HG03439 (cell line): ENCODE measurements at regions not wholly inside any gene's neighbourhood (a gene's known extent, or its start where the extent isn't known, plus 50 kb on each side); places are given as distances from the start of the nearest gene placed in this dataset.
"Not testable (repeated sequence)": the region's sequence is repeated elsewhere in the genome, so short reads cannot be mapped to it uniquely, and the experiment has no call there.

Experiments
- ATAC-seq: cut with Tn5 transposase; IDR thresholded peaks from one replicate; pipeline ENCODE4 v1.9.1; 2021; ENCODE audit warnings: mild to moderate bottlenecking, moderate library complexity; ENCODE audit not compliant: unreplicated experiment

- ATAC-seq = not testable (repeated sequence)
Measured at GRCh38 chr15:20292422-20293005, 249.1 kb downstream of the GOLGA6L6 start.

- not testable (repeated sequence) for ATAC-seq
Measured at GRCh38 chr15:20291616-20292015, 250.0 kb downstream of the GOLGA6L6 start.

GRCh38 chr15:20290606-20291005 lies 251.0 kb downstream of the GOLGA6L6 start:
- not testable (repeated sequence) for ATAC-seq

GRCh38 chr15:20289538-20290103 lies 252.0 kb downstream of the GOLGA6L6 start:
- ATAC-seq = not testable (repeated sequence)

- ATAC-seq = not testable (repeated sequence)
Measured at GRCh38 chr15:20288800-20289537, 252.6 kb downstream of the GOLGA6L6 start.

GRCh38 chr15:20286559-20286958 lies 255.0 kb downstream of the GOLGA6L6 start:
- not testable (repeated sequence) for ATAC-seq

- ATAC-seq = not testable (repeated sequence)
Measured at GRCh38 chr15:20285696-20286300, 255.8 kb downstream of the GOLGA6L6 start.

- not testable (repeated sequence) for ATAC-seq
Measured at GRCh38 chr15:20284891-20285535, 256.6 kb downstream of the GOLGA6L6 start.

- ATAC-seq = not testable (repeated sequence)
Measured at GRCh38 chr15:20283651-20284050, 257.9 kb downstream of the GOLGA6L6 start.

GRCh38 chr15:20282491-20282943 lies 259.1 kb downstream of the GOLGA6L6 start:
- ATAC-seq = not testable (repeated sequence)

- ATAC-seq = not testable (repeated sequence)
Measured at GRCh38 chr15:20281567-20282275, 259.9 kb downstream of the GOLGA6L6 start.

- ATAC-seq = no peak
Measured at GRCh38 chr15:20280933-20281463, 260.6 kb downstream of the GOLGA6L6 start.

GRCh38 chr15:20280141-20280932 lies 261.3 kb downstream of the GOLGA6L6 start:
- not testable (repeated sequence) for ATAC-seq

- ATAC-seq = not testable (repeated sequence)
Measured at GRCh38 chr15:20279056-20279455, 262.5 kb downstream of the GOLGA6L6 start.

GRCh38 chr15:20278376-20278775 lies 263.2 kb downstream of the GOLGA6L6 start:
- not testable (repeated sequence) for ATAC-seq

- not testable (repeated sequence) for ATAC-seq
Measured at GRCh38 chr15:20277451-20277850, 264.1 kb downstream of the GOLGA6L6 start.

GRCh38 chr15:20276312-20277114 lies 265.1 kb downstream of the GOLGA6L6 start:
- not testable (repeated sequence) for ATAC-seq

GRCh38 chr15:20275373-20275967 lies 266.1 kb downstream of the GOLGA6L6 start:
- ATAC-seq = not testable (repeated sequence)
